Kidney epithelial cell (primary cell): ENCODE measurements at regions not wholly inside any gene's neighbourhood (a gene's known extent, or its start where the extent isn't known, plus 50 kb on each side); places are given as distances from the start of the nearest gene placed in this dataset.

Source experiments
- DNase-seq: peaks from one replicate; pipeline ENCODE4 v3.0.0-alpha.2; 2010; ENCODE audit warnings: low read depth
- H3K27me3 ChIP-seq: 2 replicates; pipeline ENCODE4 v1.6.0; 2011; ENCODE audit warnings: low read length; ENCODE audit not compliant: control insufficient read depth, insufficient read depth
- H3K36me3 ChIP-seq: 2 replicates; pipeline ENCODE4 v1.5.1; 2011; ENCODE audit warnings: low read length; ENCODE audit not compliant: control insufficient read depth, insufficient read depth
- H3K4me3 ChIP-seq: 2 replicates; pipeline ENCODE4 v1.5.1; 2011; ENCODE audit warnings: low read depth, mild to moderate bottlenecking, control low read depth, low read length
- CTCF ChIP-seq: IDR thresholded peaks from 2 replicates; pipeline ENCODE4 v1.5.1; 2011; ENCODE audit warnings: mild to moderate bottlenecking, moderate library complexity, low read length, control low read depth, inconsistent platforms; ENCODE audit not compliant: insufficient read depth, poor library complexity, severe bottlenecking

- Histone ChIP-seq H3K36me3 (no peaks in the 10 kb centered on the region), H3K4me3 (no peak overlapping the region), H3K27me3 (no peaks in the 10 kb centered on the region)
- no peak for DNase-seq
- TF ChIP-seq CTCF, result no peak
Observed at GRCh38 chr1:101739826-101740330, 256.8 kb downstream of the OLFM3 start.

- no peak for DNase-seq
Observed at GRCh38 chr1:101741910-101742309, 254.8 kb downstream of the OLFM3 start.

GRCh38 chr1:101742509-101742908 lies 254.2 kb downstream of the OLFM3 start:
- no peak for DNase-seq
- H3K27me3 ChIP-seq, result no peaks in the 10 kb centered on the region
- no peak overlapping the region for H3K4me3 ChIP-seq
- TF ChIP-seq CTCF, result no peak
- no peaks in the 10 kb centered on the region for H3K36me3 ChIP-seq

More at GRCh38 chr1:101741910-101742309, 254.8 kb downstream of the OLFM3 start:
- no peaks in the 10 kb centered on the region for H3K36me3 ChIP-seq
- no peak for TF ChIP-seq CTCF
- H3K27me3 ChIP-seq, result no peaks in the 10 kb centered on the region
- H3K4me3 ChIP-seq, result no peak overlapping the region

GRCh38 chr1:101745551-101746270 lies 251.0 kb downstream of the OLFM3 start:
- DNase-seq, result no peak
- Histone ChIP-seq H3K27me3 (no peaks in the 10 kb centered on the region), H3K36me3 (no peaks in the 10 kb centered on the region), H3K4me3 (no peak overlapping the region)
- TF ChIP-seq CTCF, result no peak

- Histone ChIP-seq H3K36me3 (no peaks in the 10 kb centered on the region), H3K4me3 (no peak overlapping the region), H3K27me3 (no peaks in the 10 kb centered on the region)
- no peak for TF ChIP-seq CTCF
- DNase-seq, result no peak
Observed at GRCh38 chr1:101748077-101748476, 248.6 kb downstream of the OLFM3 start.
